ENCODE measurements at regions not wholly inside any gene's neighbourhood (a gene's known extent, or its start where the extent isn't known, plus 50 kb on each side); places are given as distances from the start of the nearest gene placed in this dataset.

GRCh38 chr10:30782537-30783461 lies 153.2 kb upstream of the LYZL2 start:
- H3K27ac ChIP-seq (ENCODE audit: low read depth, low read length), result no peak overlapping the region

GRCh38 chr10:30782157-30782536 lies 152.6 kb upstream of the LYZL2 start:
- no peak overlapping the region for H3K27ac ChIP-seq (ENCODE audit: low read depth, low read length)
- peaks cover 35% of the 10 kb centered on the region for H3K27me3 ChIP-seq (ENCODE audit: control insufficient read depth, low read length)
- H4K20me1 ChIP-seq (ENCODE audit: control insufficient read depth, insufficient read depth, low read depth, low read length), result no peaks in the 10 kb centered on the region

More at GRCh38 chr10:30782537-30783461, 153.2 kb upstream of the LYZL2 start:
- peaks cover 9% of the 10 kb centered on the region for H3K4me1 ChIP-seq (ENCODE audit: control insufficient read depth, low read length)
- H3K27me3 ChIP-seq (ENCODE audit: control insufficient read depth, low read length), result peaks cover 36% of the 10 kb centered on the region
- no peak for TF ChIP-seq EZH2phosphoT487 (IDR thresholded peaks at IDR 0.05; ENCODE audit: borderline replicate concordance, low read length)
- TF ChIP-seq CTCF (IDR thresholded peaks at IDR 0.05; ENCODE audit: low read depth, low read length, poor library complexity, severe bottlenecking), result no peak
- H3K9me2 ChIP-seq (replicated peaks; ENCODE audit: control insufficient read depth, low read length), result no peaks in the 10 kb centered on the region
- no peaks in the 10 kb centered on the region for H3K36me3 ChIP-seq (ENCODE audit: control insufficient read depth, low read length)
- no peak overlapping the region for H3K4me3 ChIP-seq (ENCODE audit: low read length)
- no peaks in the 10 kb centered on the region for H3K79me2 ChIP-seq (ENCODE audit: control insufficient read depth, low read length)
- no peaks in the 10 kb centered on the region for H4K20me1 ChIP-seq (ENCODE audit: control insufficient read depth, insufficient read depth, low read depth, low read length)
- H3K9me3 ChIP-seq (ENCODE audit: control insufficient read depth, insufficient read depth, low read length), result no peaks in the 10 kb centered on the region
- no peaks in the 10 kb centered on the region for H3F3A ChIP-seq (ENCODE audit: control insufficient read depth, insufficient read depth)
- no peak overlapping the region for H3K4me2 ChIP-seq (ENCODE audit: low read length)

GRCh38 chr10:30781670-30782121 lies 152.1 kb upstream of the LYZL2 start:
- Histone ChIP-seq H3K9me2 (replicated peaks; ENCODE audit: control insufficient read depth, low read length) (no peaks in the 10 kb centered on the region), H3K27me3 (ENCODE audit: control insufficient read depth, low read length) (peaks cover 32% of the 10 kb centered on the region), H4K20me1 (ENCODE audit: control insufficient read depth, insufficient read depth, low read depth, low read length) (no peaks in the 10 kb centered on the region), H3K79me2 (ENCODE audit: control insufficient read depth, low read length) (no peaks in the 10 kb centered on the region), H3K9me3 (ENCODE audit: control insufficient read depth, insufficient read depth, low read length) (no peaks in the 10 kb centered on the region), H3K27ac (ENCODE audit: low read depth, low read length) (no peak overlapping the region), H3K36me3 (ENCODE audit: control insufficient read depth, low read length) (no peaks in the 10 kb centered on the region), H3F3A (ENCODE audit: control insufficient read depth, insufficient read depth) (no peaks in the 10 kb centered on the region), H3K4me1 (ENCODE audit: control insufficient read depth, low read length) (peaks cover 9% of the 10 kb centered on the region), H3K4me3 (ENCODE audit: low read length) (no peak overlapping the region), H3K4me2 (ENCODE audit: low read length) (no peak overlapping the region)
- TF ChIP-seq CTCF (IDR thresholded peaks at IDR 0.05; ENCODE audit: low read depth, low read length, poor library complexity, severe bottlenecking) (no peak), EZH2phosphoT487 (IDR thresholded peaks at IDR 0.05; ENCODE audit: borderline replicate concordance, low read length) (no peak)

More at GRCh38 chr10:30782157-30782536, 152.6 kb upstream of the LYZL2 start:
- no peak for TF ChIP-seq CTCF (IDR thresholded peaks at IDR 0.05; ENCODE audit: low read depth, low read length, poor library complexity, severe bottlenecking)
- TF ChIP-seq EZH2phosphoT487 (IDR thresholded peaks at IDR 0.05; ENCODE audit: borderline replicate concordance, low read length), result no peak
- no peaks in the 10 kb centered on the region for H3K9me2 ChIP-seq (replicated peaks; ENCODE audit: control insufficient read depth, low read length)
- no peaks in the 10 kb centered on the region for H3K79me2 ChIP-seq (ENCODE audit: control insufficient read depth, low read length)
- no peaks in the 10 kb centered on the region for H3K9me3 ChIP-seq (ENCODE audit: control insufficient read depth, insufficient read depth, low read length)
- no peak overlapping the region for H3K4me2 ChIP-seq (ENCODE audit: low read length)
- H3K4me1 ChIP-seq (ENCODE audit: control insufficient read depth, low read length), result peaks cover 9% of the 10 kb centered on the region
- H3K36me3 ChIP-seq (ENCODE audit: control insufficient read depth, low read length), result no peaks in the 10 kb centered on the region
- H3F3A ChIP-seq (ENCODE audit: control insufficient read depth, insufficient read depth), result no peaks in the 10 kb centered on the region
- H3K4me3 ChIP-seq (ENCODE audit: low read length), result no peak overlapping the region
